ENCODE measurements at regions not wholly inside any gene's neighbourhood (a gene's known extent, or its start where the extent isn't known, plus 50 kb on each side); places are given as distances from the start of the nearest gene placed in this dataset.

DNA sequence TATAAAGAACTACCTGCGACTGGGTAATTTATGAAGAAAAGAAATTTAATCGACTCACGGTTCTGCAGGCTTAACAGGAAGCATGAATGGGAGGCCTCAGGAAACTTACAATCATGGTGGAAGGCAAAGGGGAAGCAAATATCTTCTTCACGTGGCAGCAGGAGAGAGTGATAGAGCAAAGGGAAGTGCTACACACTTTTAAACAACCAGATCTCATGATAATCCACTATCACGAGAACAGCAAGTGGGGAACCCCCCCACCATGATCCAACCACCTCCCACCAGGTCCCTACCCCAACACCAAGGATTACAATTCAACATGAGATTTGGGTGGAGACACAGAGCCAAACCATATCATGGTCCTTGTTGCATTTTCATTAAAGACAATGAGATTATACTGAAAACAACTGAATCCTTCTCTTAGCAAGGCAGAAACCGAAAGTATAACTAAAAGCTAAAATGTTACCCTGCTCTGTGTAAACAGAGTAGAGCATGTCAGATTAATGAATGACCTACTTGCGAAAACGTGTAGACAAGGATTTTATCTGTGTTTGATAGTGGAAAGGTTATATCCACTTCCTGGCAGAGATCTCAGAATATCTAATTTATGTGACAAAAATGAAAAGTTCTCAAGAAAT is 60.1 kb upstream of the RBBP8 start:
- DNase-seq, result no peak
- no peaks in the 10 kb centered on the region for H3K9me3 ChIP-seq (replicated peaks in 1 of 2; ENCODE audit: control insufficient read depth in 1 of 2, insufficient read depth in 1 of 2, low read length in 2 of 2)
- no peak overlapping the region for H3K4me2 ChIP-seq (replicated peaks; ENCODE audit: extremely low read depth, low read length, poor library complexity, severe bottlenecking)
- intact Hi-C loops (cut with micrococcal nuclease), result no loop called here
- H3K4me1 Mint-ChIP-seq, result peaks cover 3% of the 10 kb centered on the region
- H3K9ac ChIP-seq (ENCODE audit: insufficient read depth, low read length, poor library complexity, severe bottlenecking), result no peak overlapping the region
- H3K79me2 ChIP-seq (ENCODE audit: insufficient read depth, low read length), result no peaks in the 10 kb centered on the region
- H3K27me3 Mint-ChIP-seq (ENCODE audit: low read depth in 3 of 3), result peaks cover 0 to 5% (median 0%) of the 10 kb centered on the region in 3 donors
- H3K36me3 Mint-ChIP-seq, result no peaks in the 10 kb centered on the region
- peak overlapping the region; percentile 46 to 70 for H3K4me3 Mint-ChIP-seq
- H3K36me3 ChIP-seq (replicated peaks in 1 of 2; ENCODE audit: control insufficient read depth in 1 of 2, insufficient read depth in 2 of 2, low read length in 2 of 2), result no peaks in the 10 kb centered on the region
- no peak overlapping the region for H3K4me3 ChIP-seq (replicated peaks in 1 of 3; ENCODE audit: low read depth in 2 of 3, low read length in 3 of 3)
- 40% methylated on average over 1 of the region's 8 CpGs for WGBS (ENCODE audit: insufficient coverage)
- H3K27me3 ChIP-seq (ENCODE audit: control insufficient read depth in 2 of 2, insufficient read depth in 2 of 2, low read length in 2 of 2), result no peaks in the 10 kb centered on the region
- TF ChIP-seq, protein P1, sequence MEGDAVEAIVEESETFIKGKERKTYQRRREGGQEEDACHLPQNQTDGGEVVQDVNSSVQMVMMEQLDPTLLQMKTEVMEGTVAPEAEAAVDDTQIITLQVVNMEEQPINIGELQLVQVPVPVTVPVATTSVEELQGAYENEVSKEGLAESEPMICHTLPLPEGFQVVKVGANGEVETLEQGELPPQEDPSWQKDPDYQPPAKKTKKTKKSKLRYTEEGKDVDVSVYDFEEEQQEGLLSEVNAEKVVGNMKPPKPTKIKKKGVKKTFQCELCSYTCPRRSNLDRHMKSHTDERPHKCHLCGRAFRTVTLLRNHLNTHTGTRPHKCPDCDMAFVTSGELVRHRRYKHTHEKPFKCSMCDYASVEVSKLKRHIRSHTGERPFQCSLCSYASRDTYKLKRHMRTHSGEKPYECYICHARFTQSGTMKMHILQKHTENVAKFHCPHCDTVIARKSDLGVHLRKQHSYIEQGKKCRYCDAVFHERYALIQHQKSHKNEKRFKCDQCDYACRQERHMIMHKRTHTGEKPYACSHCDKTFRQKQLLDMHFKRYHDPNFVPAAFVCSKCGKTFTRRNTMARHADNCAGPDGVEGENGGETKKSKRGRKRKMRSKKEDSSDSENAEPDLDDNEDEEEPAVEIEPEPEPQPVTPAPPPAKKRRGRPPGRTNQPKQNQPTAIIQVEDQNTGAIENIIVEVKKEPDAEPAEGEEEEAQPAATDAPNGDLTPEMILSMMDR (IDR thresholded peaks at IDR 0.05), result no peak
- peak overlapping the region in 1 of 7 donors; percentile 62 for H3K27ac Mint-ChIP-seq
- no peak overlapping the region for H3K27ac ChIP-seq (ENCODE audit: low read depth in 1 of 2, low read length in 2 of 2)
- no peak overlapping the region for H2AFZ ChIP-seq (ENCODE audit: insufficient read depth, low read depth, low read length, poor library complexity, severe bottlenecking)
- no peaks in the 10 kb centered on the region for H4K20me1 ChIP-seq (ENCODE audit: insufficient read depth, low read length)
- peaks cover 0 to 9% (median 4%) of the 10 kb centered on the region in 7 donors for H3K9me3 Mint-ChIP-seq
- H3K4me1 ChIP-seq (ENCODE audit: control insufficient read depth in 1 of 2, insufficient read depth in 2 of 2, low read length in 2 of 2), result peaks cover 0 to 4% of the 10 kb centered on the region in 2 donors

DNA sequence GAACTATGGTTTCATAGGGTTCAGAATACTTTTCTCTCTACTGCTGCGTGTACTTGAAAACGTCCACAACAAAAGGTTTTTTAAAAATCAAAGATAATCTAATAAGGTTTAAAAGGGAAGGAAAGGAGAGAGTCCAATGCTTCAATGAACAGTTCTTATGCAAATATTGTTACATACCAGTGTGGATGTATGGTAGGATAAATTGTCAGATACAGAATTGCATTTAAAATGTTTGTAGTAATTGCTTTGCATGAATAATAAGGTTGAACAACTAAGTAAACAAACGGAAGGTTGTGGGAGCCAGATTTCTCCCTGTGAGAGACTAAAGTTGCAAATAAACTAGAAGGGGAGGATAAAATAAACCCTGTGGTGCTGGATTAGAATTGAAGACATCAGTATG is 53.8 kb upstream of the RBBP8 start:
- Mint-ChIP-seq H3K9me3 (no peaks in the 10 kb centered on the region), H3K27ac (no peak overlapping the region), H3K4me1 (no peaks in the 10 kb centered on the region), H3K36me3 (no peaks in the 10 kb centered on the region), H3K4me3 (no peak overlapping the region), H3K27me3 (ENCODE audit: low read depth in 3 of 3) (no peaks in the 10 kb centered on the region)
- H4K20me1 ChIP-seq (ENCODE audit: insufficient read depth, low read length), result no peaks in the 10 kb centered on the region
- no peaks in the 10 kb centered on the region for H3K27me3 ChIP-seq (ENCODE audit: control insufficient read depth in 2 of 2, insufficient read depth in 2 of 2, low read length in 2 of 2)
- 100% methylated on average over 1 of the region's 3 CpGs for WGBS (ENCODE audit: insufficient coverage)
- H3K27ac ChIP-seq (ENCODE audit: low read depth in 1 of 2, low read length in 2 of 2), result no peak overlapping the region
- H3K4me2 ChIP-seq (replicated peaks; ENCODE audit: extremely low read depth, low read length, poor library complexity, severe bottlenecking), result no peak overlapping the region
- intact Hi-C loops (cut with micrococcal nuclease), result no loop called here
- H3K9me3 ChIP-seq (replicated peaks in 1 of 2; ENCODE audit: control insufficient read depth in 1 of 2, insufficient read depth in 1 of 2, low read length in 2 of 2), result no peaks in the 10 kb centered on the region
- no peaks in the 10 kb centered on the region for H3K79me2 ChIP-seq (ENCODE audit: insufficient read depth, low read length)
- no peak overlapping the region for H3K4me3 ChIP-seq (replicated peaks in 1 of 3; ENCODE audit: low read depth in 2 of 3, low read length in 3 of 3)
- DNase-seq, result no peak
- H3K36me3 ChIP-seq (replicated peaks in 1 of 2; ENCODE audit: control insufficient read depth in 1 of 2, insufficient read depth in 2 of 2, low read length in 2 of 2), result no peaks in the 10 kb centered on the region
- no peak overlapping the region for H3K9ac ChIP-seq (ENCODE audit: insufficient read depth, low read length, poor library complexity, severe bottlenecking)
- no peaks in the 10 kb centered on the region for H3K4me1 ChIP-seq (ENCODE audit: control insufficient read depth in 1 of 2, insufficient read depth in 2 of 2, low read length in 2 of 2)
- H2AFZ ChIP-seq (ENCODE audit: insufficient read depth, low read depth, low read length, poor library complexity, severe bottlenecking), result no peak overlapping the region
- TF ChIP-seq, protein P1 (IDR thresholded peaks at IDR 0.05), result no peak

All from CD14-positive monocyte (primary cell).